Neural progenitor cell (in vitro differentiated cells): ENCODE measurements at regions not wholly inside any gene's neighbourhood (a gene's known extent, or its start where the extent isn't known, plus 50 kb on each side); places are given as distances from the start of the nearest gene placed in this dataset.

Source experiments
- EZH2 ChIP-seq: fragments of 200-600 bp; sonication (generic); IDR thresholded peaks from 2 replicates; pipeline ENCODE4 v1.6.1; 2017; ENCODE audit warnings: antibody characterized with exemption, mild to moderate bottlenecking, moderate library complexity
- EZH2phosphoT487 ChIP-seq: fragments of 200-600 bp; sonication (generic); IDR thresholded peaks from 2 replicates; pipeline ENCODE4 v1.6.1; 2017; ENCODE audit warnings: antibody characterized with exemption
- TF ChIP-seq, protein P1 (sequence below): fragments of 200-600 bp; sonication (generic); IDR thresholded peaks from 2 replicates; pipeline ENCODE4 v1.5.1; 2017; ENCODE audit warnings: antibody characterized with exemption, mild to moderate bottlenecking

DNA sequence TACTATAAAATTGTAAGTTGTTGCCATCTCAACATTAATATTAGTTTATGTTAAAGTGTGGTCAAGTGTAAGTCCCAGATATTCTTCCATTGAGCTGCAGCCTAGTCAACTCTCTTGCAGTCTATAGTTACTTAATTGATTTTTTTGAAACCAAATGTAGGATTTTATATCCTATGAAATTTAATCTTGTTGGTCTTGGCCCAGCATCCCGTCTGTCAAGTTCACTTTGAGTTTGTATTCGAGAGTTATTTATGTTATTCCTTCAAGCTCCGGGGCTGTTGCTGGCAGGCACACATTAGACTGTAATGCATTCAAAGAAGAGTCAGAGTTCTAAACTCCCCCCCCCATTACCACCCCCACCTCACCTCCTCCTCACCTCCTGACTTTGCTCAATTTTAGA is 71.0 kb upstream of the SPACA1 start:
- TF ChIP-seq, protein P1, sequence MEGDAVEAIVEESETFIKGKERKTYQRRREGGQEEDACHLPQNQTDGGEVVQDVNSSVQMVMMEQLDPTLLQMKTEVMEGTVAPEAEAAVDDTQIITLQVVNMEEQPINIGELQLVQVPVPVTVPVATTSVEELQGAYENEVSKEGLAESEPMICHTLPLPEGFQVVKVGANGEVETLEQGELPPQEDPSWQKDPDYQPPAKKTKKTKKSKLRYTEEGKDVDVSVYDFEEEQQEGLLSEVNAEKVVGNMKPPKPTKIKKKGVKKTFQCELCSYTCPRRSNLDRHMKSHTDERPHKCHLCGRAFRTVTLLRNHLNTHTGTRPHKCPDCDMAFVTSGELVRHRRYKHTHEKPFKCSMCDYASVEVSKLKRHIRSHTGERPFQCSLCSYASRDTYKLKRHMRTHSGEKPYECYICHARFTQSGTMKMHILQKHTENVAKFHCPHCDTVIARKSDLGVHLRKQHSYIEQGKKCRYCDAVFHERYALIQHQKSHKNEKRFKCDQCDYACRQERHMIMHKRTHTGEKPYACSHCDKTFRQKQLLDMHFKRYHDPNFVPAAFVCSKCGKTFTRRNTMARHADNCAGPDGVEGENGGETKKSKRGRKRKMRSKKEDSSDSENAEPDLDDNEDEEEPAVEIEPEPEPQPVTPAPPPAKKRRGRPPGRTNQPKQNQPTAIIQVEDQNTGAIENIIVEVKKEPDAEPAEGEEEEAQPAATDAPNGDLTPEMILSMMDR = no peak
- TF ChIP-seq EZH2phosphoT487 (no peak), EZH2 (no peak)
